ENCODE measurements at regions not wholly inside any gene's neighbourhood (a gene's known extent, or its start where the extent isn't known, plus 50 kb on each side); places are given as distances from the start of the nearest gene placed in this dataset.
A peak's percentile ranks its signal among the peaks of the same experiment; 100 is the strongest.

GRCh38 chr11:42707541-42707940, 604.3 kb upstream of the API5 start:
- H3K36me3 ChIP-seq (ENCODE audit: control insufficient read depth, insufficient read depth, low read length) = no peaks in the 10 kb centered on the region
- H3K27me3 ChIP-seq (ENCODE audit: control insufficient read depth, insufficient read depth, low read length) = no peaks in the 10 kb centered on the region
- H3K4me3 ChIP-seq (ENCODE audit: low read length) = no peak overlapping the region
- no peaks in the 10 kb centered on the region for H3K9me3 ChIP-seq (replicated peaks; ENCODE audit: control insufficient read depth, low read depth, low read length)
- no peak overlapping the region for H3K27ac ChIP-seq (ENCODE audit: low read length)
- WGBS (ENCODE audit: insufficient coverage) = no CpG with 5 or more reads among the region's 2 CpGs
- no peaks in the 10 kb centered on the region for H3K4me1 ChIP-seq (ENCODE audit: control insufficient read depth, insufficient read depth, low read length)
- no peak for DNase-seq

GRCh38 chr11:42709216-42709615, 602.6 kb upstream of the API5 start:
- WGBS (ENCODE audit: insufficient coverage) = no CpG with 5 or more reads among the region's 1 CpG
- Histone ChIP-seq H3K27ac (ENCODE audit: low read length) (no peak overlapping the region), H3K36me3 (ENCODE audit: control insufficient read depth, insufficient read depth, low read length) (no peaks in the 10 kb centered on the region), H3K4me3 (ENCODE audit: low read length) (no peak overlapping the region), H3K4me1 (ENCODE audit: control insufficient read depth, insufficient read depth, low read length) (no peaks in the 10 kb centered on the region), H3K27me3 (ENCODE audit: control insufficient read depth, insufficient read depth, low read length) (no peaks in the 10 kb centered on the region), H3K9me3 (replicated peaks; ENCODE audit: control insufficient read depth, low read depth, low read length) (no peaks in the 10 kb centered on the region)
- DNase-seq = no peak

- DNase-seq = no peak
- H3K36me3 ChIP-seq (ENCODE audit: control insufficient read depth, insufficient read depth, low read length) = no peaks in the 10 kb centered on the region
- H3K27ac ChIP-seq (ENCODE audit: low read length) = no peak overlapping the region
- H3K27me3 ChIP-seq (ENCODE audit: control insufficient read depth, insufficient read depth, low read length) = no peaks in the 10 kb centered on the region
- H3K4me3 ChIP-seq (ENCODE audit: low read length) = no peak overlapping the region
- H3K4me1 ChIP-seq (ENCODE audit: control insufficient read depth, insufficient read depth, low read length) = no peaks in the 10 kb centered on the region
- WGBS (ENCODE audit: insufficient coverage) = no CpG with 5 or more reads among the region's 1 CpG
- H3K9me3 ChIP-seq (replicated peaks; ENCODE audit: control insufficient read depth, low read depth, low read length) = peaks cover 5% of the 10 kb centered on the region
Observed at GRCh38 chr11:42713279-42713678, 598.5 kb upstream of the API5 start.

- H3K27me3 ChIP-seq (ENCODE audit: control insufficient read depth, insufficient read depth, low read length) = no peaks in the 10 kb centered on the region
- DNase-seq = no peak
- WGBS (ENCODE audit: insufficient coverage) = no CpG with 5 or more reads among the region's 1 CpG
Observed at GRCh38 chr11:42713753-42714152, 598.0 kb upstream of the API5 start.

GRCh38 chr11:42720716-42721563, 590.9 kb upstream of the API5 start:
- no peaks in the 10 kb centered on the region for H3K4me1 ChIP-seq (ENCODE audit: control insufficient read depth, insufficient read depth, low read length)
- no peak overlapping the region for H3K4me3 ChIP-seq (ENCODE audit: low read length)
- no peak overlapping the region for H3K27ac ChIP-seq (ENCODE audit: low read length)
- DNase-seq = no peak
- no peaks in the 10 kb centered on the region for H3K27me3 ChIP-seq (ENCODE audit: control insufficient read depth, insufficient read depth, low read length)
- H3K36me3 ChIP-seq (ENCODE audit: control insufficient read depth, insufficient read depth, low read length) = no peaks in the 10 kb centered on the region
- no peaks in the 10 kb centered on the region for H3K9me3 ChIP-seq (replicated peaks; ENCODE audit: control insufficient read depth, low read depth, low read length)
- WGBS (ENCODE audit: insufficient coverage) = no CpG with 5 or more reads among the region's 3 CpGs

More at GRCh38 chr11:42713753-42714152, 598.0 kb upstream of the API5 start:
- no peaks in the 10 kb centered on the region for H3K4me1 ChIP-seq (ENCODE audit: control insufficient read depth, insufficient read depth, low read length)
- peaks cover 5% of the 10 kb centered on the region for H3K9me3 ChIP-seq (replicated peaks; ENCODE audit: control insufficient read depth, low read depth, low read length)
- no peaks in the 10 kb centered on the region for H3K36me3 ChIP-seq (ENCODE audit: control insufficient read depth, insufficient read depth, low read length)
- no peak overlapping the region for H3K27ac ChIP-seq (ENCODE audit: low read length)
- H3K4me3 ChIP-seq (ENCODE audit: low read length) = no peak overlapping the region

GRCh38 chr11:42727879-42728278, 583.9 kb upstream of the API5 start:
- no peaks in the 10 kb centered on the region for H3K9me3 ChIP-seq (replicated peaks; ENCODE audit: control insufficient read depth, low read depth, low read length)
- no peaks in the 10 kb centered on the region for H3K4me1 ChIP-seq (ENCODE audit: control insufficient read depth, insufficient read depth, low read length)
- no peaks in the 10 kb centered on the region for H3K36me3 ChIP-seq (ENCODE audit: control insufficient read depth, insufficient read depth, low read length)
- WGBS (ENCODE audit: insufficient coverage) = no CpG with 5 or more reads among the region's 1 CpG
- no peak overlapping the region for H3K27ac ChIP-seq (ENCODE audit: low read length)
- H3K4me3 ChIP-seq (ENCODE audit: low read length) = no peak overlapping the region
- no peak for DNase-seq
- H3K27me3 ChIP-seq (ENCODE audit: control insufficient read depth, insufficient read depth, low read length) = no peaks in the 10 kb centered on the region

- no peaks in the 10 kb centered on the region for H3K36me3 ChIP-seq (ENCODE audit: control insufficient read depth, insufficient read depth, low read length)
- WGBS (ENCODE audit: insufficient coverage) = 50% methylated on average over 1 of the region's 1 CpG
- H3K27ac ChIP-seq (ENCODE audit: low read length) = no peak overlapping the region
- H3K4me1 ChIP-seq (ENCODE audit: control insufficient read depth, insufficient read depth, low read length) = no peaks in the 10 kb centered on the region
- H3K9me3 ChIP-seq (replicated peaks; ENCODE audit: control insufficient read depth, low read depth, low read length) = no peaks in the 10 kb centered on the region
- DNase-seq = no peak
- H3K4me3 ChIP-seq (ENCODE audit: low read length) = no peak overlapping the region
- H3K27me3 ChIP-seq (ENCODE audit: control insufficient read depth, insufficient read depth, low read length) = no peaks in the 10 kb centered on the region
Observed at GRCh38 chr11:42762348-42762747, 549.4 kb upstream of the API5 start.

- no peaks in the 10 kb centered on the region for H3K9me3 ChIP-seq (replicated peaks; ENCODE audit: control insufficient read depth, low read depth, low read length)
- no peak overlapping the region for H3K4me3 ChIP-seq (ENCODE audit: low read length)
- no peak for DNase-seq
- no CpG with 5 or more reads among the region's 2 CpGs for WGBS (ENCODE audit: insufficient coverage)
- H3K27ac ChIP-seq (ENCODE audit: low read length) = no peak overlapping the region
- no peaks in the 10 kb centered on the region for H3K36me3 ChIP-seq (ENCODE audit: control insufficient read depth, insufficient read depth, low read length)
- H3K27me3 ChIP-seq (ENCODE audit: control insufficient read depth, insufficient read depth, low read length) = no peaks in the 10 kb centered on the region
- no peaks in the 10 kb centered on the region for H3K4me1 ChIP-seq (ENCODE audit: control insufficient read depth, insufficient read depth, low read length)
Observed at GRCh38 chr11:42764936-42765335, 546.9 kb upstream of the API5 start.

- Histone ChIP-seq H3K27ac (ENCODE audit: low read length) (no peak overlapping the region), H3K9me3 (replicated peaks; ENCODE audit: control insufficient read depth, low read depth, low read length) (no peaks in the 10 kb centered on the region), H3K4me1 (ENCODE audit: control insufficient read depth, insufficient read depth, low read length) (no peaks in the 10 kb centered on the region), H3K27me3 (ENCODE audit: control insufficient read depth, insufficient read depth, low read length) (no peaks in the 10 kb centered on the region), H3K4me3 (ENCODE audit: low read length) (no peak overlapping the region), H3K36me3 (ENCODE audit: control insufficient read depth, insufficient read depth, low read length) (no peaks in the 10 kb centered on the region)
- DNase-seq = no peak
- no CpG with 5 or more reads among the region's 2 CpGs for WGBS (ENCODE audit: insufficient coverage)
Observed at GRCh38 chr11:42768576-42768975, 543.2 kb upstream of the API5 start.

- Histone ChIP-seq H3K36me3 (ENCODE audit: control insufficient read depth, insufficient read depth, low read length) (no peaks in the 10 kb centered on the region), H3K4me3 (ENCODE audit: low read length) (no peak overlapping the region), H3K27ac (ENCODE audit: low read length) (no peak overlapping the region), H3K4me1 (ENCODE audit: control insufficient read depth, insufficient read depth, low read length) (no peaks in the 10 kb centered on the region), H3K27me3 (ENCODE audit: control insufficient read depth, insufficient read depth, low read length) (no peaks in the 10 kb centered on the region), H3K9me3 (replicated peaks; ENCODE audit: control insufficient read depth, low read depth, low read length) (no peaks in the 10 kb centered on the region)
- DNase-seq = peak; percentile 38
- no CpG with 5 or more reads among the region's 1 CpG for WGBS (ENCODE audit: insufficient coverage)
Observed at GRCh38 chr11:42770444-42771065, 541.2 kb upstream of the API5 start.

Measured in muscle of leg (tissue), 3 donors.